T-cell (primary cell): ENCODE measurements at regions not wholly inside any gene's neighbourhood (a gene's known extent, or its start where the extent isn't known, plus 50 kb on each side); places are given as distances from the start of the nearest gene placed in this dataset.

Source experiments
- ATAC-seq, 4 experiments: fragments of 200-7000 bp in 3 of 4; fragments of 150-1000 bp in 1 of 4; cut with Tn5 transposase; replicated peaks in 1 of 4; 1 replicate in 3 of 4; 2 replicates in 1 of 4; pipeline ENCODE4 v1.10.0; 2021; ENCODE audit warnings: moderate library complexity in 3 of 4, mild to moderate bottlenecking in 2 of 4, moderate number of reproducible peaks in 1 of 4
- CTCF ChIA-PET, 2 donors: fragments of 300-600 bp; sonication (Branson Sonifier 250); formaldehyde crosslinking; loops; one replicate each; lab custom pipeline; 2022; ENCODE audit warnings: antibody characterized with exemption in 2 of 2; lab: Charles Lee
- POLR2A ChIA-PET, 2 donors: fragments of 300-600 bp; sonication (Branson Sonifier 250); formaldehyde crosslinking; loops; one replicate each; lab custom pipeline; 2022; ENCODE audit warnings: antibody characterized with exemption in 2 of 2; lab: Charles Lee
- DNase-seq, 35 experiments: peaks; one replicate each; pipeline versions ENCODE4 v3.0.0 to v3.0.0-alpha.2; 2013 to 2023
- H3K27ac ChIP-seq: one replicate; pipeline ENCODE4 v1.5.1; 2013; ENCODE audit warnings: low read length
- H3K27me3 ChIP-seq, 2 experiments: replicated peaks in 1 of 2; 1 replicate in 1 of 2; 2 replicates in 1 of 2; pipeline versions ENCODE4 v1.6.1 to v1.7.0; 2013; ENCODE audit warnings: low read length in 1 of 2, mixed read lengths in 1 of 2; ENCODE audit not compliant: control insufficient read depth in 2 of 2, insufficient read depth in 2 of 2; ENCODE audit errors: extremely low read depth in 1 of 2
- H3K36me3 ChIP-seq, 2 donors: 1 replicate in 1 of 2; 2 replicates in 1 of 2; pipeline versions ENCODE4 v1.6.1 to v1.7.0; 2013; ENCODE audit warnings: low read length in 1 of 2; ENCODE audit not compliant: control insufficient read depth in 2 of 2, insufficient read depth in 1 of 2; ENCODE audit errors: extremely low read depth in 1 of 2
- H3K4me1 ChIP-seq, 2 experiments: 1 replicate in 1 of 2; 2 replicates in 1 of 2; pipeline versions ENCODE4 v1.6.1 to v1.7.0; 2013; ENCODE audit warnings: low read length in 2 of 2, mixed read lengths in 1 of 2; ENCODE audit not compliant: insufficient read depth in 2 of 2, control insufficient read depth in 1 of 2; ENCODE audit errors: extremely low read depth in 1 of 2
- H3K4me3 ChIP-seq, 2 donors: 1 replicate in 1 of 2; 2 replicates in 1 of 2; pipeline versions ENCODE4 v1.5.1 to v1.7.0; 2013; ENCODE audit warnings: mild to moderate bottlenecking in 2 of 2, low read length in 1 of 2, moderate library complexity in 1 of 2; ENCODE audit not compliant: control insufficient read depth in 1 of 2; ENCODE audit errors: extremely low read depth in 1 of 2
- H3K9me3 ChIP-seq: 2 replicates; pipeline ENCODE4 v1.7.0; 2013
- H3K27ac Mint-ChIP-seq, 2 donors: one replicate each; pipeline ENCODE4 v1.8.0; 2020 to 2021; ENCODE audit warnings: mild to moderate bottlenecking in 2 of 2, mixed read lengths in 2 of 2
- H3K27me3 Mint-ChIP-seq, 2 donors: one replicate each; pipeline ENCODE4 v1.8.0; 2021 to 2022; ENCODE audit warnings: mixed read lengths in 2 of 2
- H3K36me3 Mint-ChIP-seq: one replicate; pipeline ENCODE4 v1.8.0; 2021; ENCODE audit warnings: mixed read lengths
- H3K4me1 Mint-ChIP-seq, 3 donors: one replicate each; pipeline ENCODE4 v1.8.0; 2020 to 2022; ENCODE audit warnings: mixed read lengths in 3 of 3, mild to moderate bottlenecking in 1 of 3
- H3K4me3 Mint-ChIP-seq, 3 donors: one replicate each; pipeline ENCODE4 v1.8.0; 2020 to 2022; ENCODE audit warnings: mild to moderate bottlenecking in 3 of 3, mixed read lengths in 3 of 3, moderate library complexity in 3 of 3
- H3K9me3 Mint-ChIP-seq, 3 donors: one replicate each; pipeline ENCODE4 v1.8.0; 2020 to 2022; ENCODE audit warnings: mixed read lengths in 3 of 3
- WGBS: methylation state at CpG from one replicate; pipeline ENCODE4 v1.1.5; 2013; ENCODE audit warnings: missing lambda C conversion rate; ENCODE audit not compliant: insufficient coverage; 5-methylcytosine and 5-hydroxymethylcytosine counted together

DNA sequence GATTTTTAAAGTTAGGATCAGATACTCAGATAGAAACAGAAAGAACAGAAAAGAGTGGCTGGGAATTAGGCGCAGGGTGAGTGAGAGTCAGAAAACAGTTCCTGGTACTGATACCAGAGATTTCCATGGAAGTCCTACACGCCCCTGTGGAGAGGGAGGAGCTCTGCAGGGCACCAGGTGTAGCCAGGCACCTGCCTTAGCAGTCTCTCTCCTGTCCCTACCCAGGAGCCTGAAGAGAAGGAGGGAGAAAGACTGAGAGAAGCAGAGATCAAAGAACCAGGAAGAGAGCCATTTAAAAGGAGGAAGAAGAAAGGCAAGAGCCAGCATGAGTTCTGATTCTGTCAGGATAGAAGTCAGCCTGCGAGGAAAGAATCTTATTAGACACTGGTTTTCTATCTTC, 65.0 kb downstream of the CBLN1 start:
- no peak for ATAC-seq
- no peaks in the 10 kb centered on the region for H3K4me1 ChIP-seq
- CTCF ChIA-PET, result no interaction called here
- no peak overlapping the region for H3K4me3 ChIP-seq
- no peaks in the 10 kb centered on the region for H3K27me3 ChIP-seq
- Mint-ChIP-seq H3K27me3 (peaks cover 0 to 4% of the 10 kb centered on the region in 2 donors), H3K36me3 (no peaks in the 10 kb centered on the region), H3K27ac (no peak overlapping the region), H3K4me1 (no peaks in the 10 kb centered on the region), H3K9me3 (peaks cover 0 to 3% (median 2%) of the 10 kb centered on the region in 3 donors), H3K4me3 (no peak overlapping the region)
- H3K36me3 ChIP-seq, result no peaks in the 10 kb centered on the region
- WGBS, result 100% methylated on average over 1 of the region's 3 CpGs
- no peak for DNase-seq
- H3K9me3 ChIP-seq, result no peaks in the 10 kb centered on the region
- POLR2A ChIA-PET, result no interaction called here
- H3K27ac ChIP-seq, result no peak overlapping the region

DNA sequence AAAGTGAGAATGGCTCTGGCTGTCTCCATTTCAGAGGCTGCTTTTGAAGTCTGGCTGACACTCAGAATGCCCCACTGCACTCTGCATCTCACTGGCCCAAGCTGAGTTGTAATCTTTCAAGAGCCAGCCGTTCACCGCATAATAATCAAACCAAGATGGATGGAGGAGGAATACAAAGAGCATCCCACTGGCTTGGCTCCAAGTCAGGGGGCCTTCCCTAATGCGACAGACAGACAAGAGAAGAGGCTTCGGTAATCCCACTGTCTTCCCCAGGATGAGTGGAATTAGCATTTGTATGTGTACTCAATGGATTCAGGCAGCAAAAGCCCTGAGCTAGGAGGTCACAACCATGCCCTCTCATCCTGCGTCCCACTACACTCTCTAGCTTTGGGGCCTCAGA, 68.0 kb downstream of the CBLN1 start:
- no peaks in the 10 kb centered on the region for H3K27me3 ChIP-seq
- POLR2A ChIA-PET, result no interaction called here
- no peak for DNase-seq

DNA sequence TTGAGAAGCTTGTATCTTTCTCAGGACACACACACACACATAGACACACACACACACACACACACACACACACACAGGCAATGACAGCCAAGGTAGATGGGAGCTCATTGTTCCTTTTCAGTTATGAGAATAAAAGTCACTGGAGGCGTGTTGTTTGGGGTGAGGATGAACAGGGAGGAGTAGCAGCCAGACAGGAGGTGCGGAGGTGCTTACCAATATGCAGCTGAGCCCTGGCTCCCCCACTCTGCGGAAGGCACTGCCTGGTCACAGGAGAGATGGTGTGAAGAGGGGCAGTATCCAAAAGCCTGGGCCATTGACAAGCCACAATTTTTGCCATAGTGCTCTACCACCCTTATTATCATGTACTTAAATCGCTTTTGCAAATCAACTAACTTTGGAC, 77.4 kb downstream of the CBLN1 start:
- Mint-ChIP-seq H3K27me3 (no peaks in the 10 kb centered on the region), H3K27ac (no peak overlapping the region), H3K36me3 (no peaks in the 10 kb centered on the region), H3K9me3 (no peaks in the 10 kb centered on the region), H3K4me1 (no peaks in the 10 kb centered on the region), H3K4me3 (no peak overlapping the region)
- DNase-seq (no peak), ATAC-seq (no peak)
- peaks cover 0 to 5% of the 10 kb centered on the region in 2 experiments for H3K27me3 ChIP-seq
- ChIA-PET CTCF (interaction anchor here in 1 of 2 donors (0.6 kb wide), 1 partner anchor 687 kb away, joined by 3 read pairs; no protein-coding TSS in a partner anchor), POLR2A (interaction anchor here in 1 of 2 donors (0.5 kb wide), 1 partner anchor 131 kb away, joined by 3 read pairs; no protein-coding TSS in a partner anchor)
- 70% methylated on average over 2 of the region's 4 CpGs for WGBS
- no peaks in the 10 kb centered on the region for H3K9me3 ChIP-seq
- H3K4me1 ChIP-seq, result no peaks in the 10 kb centered on the region
- H3K4me3 ChIP-seq, result no peak overlapping the region
- H3K27ac ChIP-seq, result no peak overlapping the region
- H3K36me3 ChIP-seq, result no peaks in the 10 kb centered on the region

More for the DNA sequence above, 68.0 kb downstream of the CBLN1 start:
- Mint-ChIP-seq H3K4me1 (no peaks in the 10 kb centered on the region), H3K27ac (no peak overlapping the region), H3K4me3 (no peak overlapping the region), H3K9me3 (peaks cover 0 to 2% (median 0%) of the 10 kb centered on the region in 3 donors), H3K36me3 (no peaks in the 10 kb centered on the region), H3K27me3 (peaks cover 0 to under 1% of the 10 kb centered on the region in 2 donors)
- no peaks in the 10 kb centered on the region for H3K4me1 ChIP-seq
- no CpG with 5 or more reads among the region's 5 CpGs for WGBS
- CTCF ChIA-PET, result no interaction called here
- H3K27ac ChIP-seq, result no peak overlapping the region
- no peaks in the 10 kb centered on the region for H3K36me3 ChIP-seq
- H3K4me3 ChIP-seq, result no peak overlapping the region
- H3K9me3 ChIP-seq, result no peaks in the 10 kb centered on the region
- no peak for ATAC-seq

DNA sequence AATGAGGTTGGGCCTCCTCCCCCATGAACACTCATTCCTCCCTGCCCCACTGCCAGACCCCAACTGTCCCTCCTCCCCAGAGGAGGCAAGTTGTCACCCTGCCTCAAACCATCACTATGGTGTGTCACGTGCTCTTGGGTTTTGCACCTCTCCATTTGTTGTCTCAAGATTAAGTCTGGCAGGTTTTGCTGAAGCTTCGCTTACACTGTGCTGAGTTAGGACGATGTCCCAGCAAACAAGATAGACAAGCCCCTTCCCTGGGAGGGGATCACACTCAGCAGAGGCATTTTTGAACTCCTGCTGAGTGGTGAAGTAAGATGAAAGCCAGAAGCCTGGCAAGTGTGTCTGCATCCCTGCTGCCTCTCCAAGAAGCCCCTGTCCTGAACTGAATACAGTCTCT, 78.3 kb downstream of the CBLN1 start:
- Histone ChIP-seq H3K27ac (no peak overlapping the region), H3K27me3 (peaks cover 0 to 5% of the 10 kb centered on the region in 2 experiments), H3K4me1 (no peaks in the 10 kb centered on the region), H3K4me3 (no peak overlapping the region), H3K36me3 (no peaks in the 10 kb centered on the region), H3K9me3 (no peaks in the 10 kb centered on the region)
- 0% methylated on average over 1 of the region's 3 CpGs for WGBS
- no peak overlapping the region for H3K27ac Mint-ChIP-seq
- H3K27me3 Mint-ChIP-seq, result no peaks in the 10 kb centered on the region
- no peak overlapping the region for H3K4me3 Mint-ChIP-seq
- no peak for ATAC-seq
- ChIA-PET CTCF (no interaction called here), POLR2A (interaction anchor here in 1 of 2 donors (0.5 kb wide), 1 partner anchor 132 kb away, joined by 3 read pairs; no protein-coding TSS in a partner anchor)
- no peak for DNase-seq
- no peaks in the 10 kb centered on the region for H3K4me1 Mint-ChIP-seq
- H3K9me3 Mint-ChIP-seq, result no peaks in the 10 kb centered on the region
- H3K36me3 Mint-ChIP-seq, result no peaks in the 10 kb centered on the region

DNA sequence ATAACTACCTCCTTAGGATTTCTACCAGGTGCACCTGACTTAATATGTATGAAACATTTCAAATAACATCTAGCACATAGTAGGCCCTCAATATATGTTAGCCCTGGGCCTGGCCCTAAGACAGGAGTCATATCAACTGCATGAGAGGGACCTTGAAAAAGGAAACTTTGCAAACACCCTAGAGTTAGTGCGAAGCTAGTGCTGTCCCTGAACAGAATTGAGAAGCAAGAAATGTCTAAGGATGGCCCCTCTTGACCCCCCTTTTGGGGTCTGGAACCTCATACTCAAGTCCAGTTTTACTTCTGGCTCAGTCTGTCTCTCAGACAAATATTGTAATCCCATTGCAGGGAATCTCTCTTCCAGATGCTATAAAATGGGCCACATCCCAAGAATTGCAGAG, 80.5 kb downstream of the CBLN1 start:
- CTCF ChIA-PET, result no interaction called here

DNA sequence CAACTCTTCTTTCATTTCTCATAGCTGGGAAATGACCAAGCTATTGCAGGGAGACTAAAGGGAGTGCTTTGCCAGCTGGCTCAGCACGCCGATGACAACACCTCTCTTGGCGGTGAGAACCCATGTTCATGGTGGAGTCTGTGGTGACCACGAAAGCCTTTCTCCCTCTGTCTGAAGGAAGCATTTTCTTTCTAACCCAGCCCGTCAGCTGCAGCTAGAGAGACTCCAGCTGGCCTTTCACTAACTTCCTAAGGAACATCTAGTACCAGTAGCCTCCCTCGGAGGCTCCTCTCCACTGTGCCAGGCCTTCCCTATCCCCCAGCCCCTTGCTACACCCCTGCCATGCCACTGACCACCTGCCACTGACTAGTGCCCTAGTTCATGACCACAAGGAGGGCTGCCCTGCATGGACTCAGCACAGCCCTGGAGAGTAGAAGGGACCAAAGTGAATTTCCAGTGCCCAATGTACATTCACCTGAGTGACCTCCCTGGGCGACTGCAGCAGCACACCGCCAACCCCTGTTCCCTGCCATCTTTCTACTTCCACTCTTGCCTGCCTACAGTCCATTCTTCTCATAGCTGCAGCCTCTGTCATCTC, 81.3 kb downstream of the CBLN1 start:
- ATAC-seq (no peak), DNase-seq (no peak)
- no peaks in the 10 kb centered on the region for H3K27me3 Mint-ChIP-seq
- ChIA-PET POLR2A (interaction anchor here in 1 of 2 donors (0.6 kb wide), 1 partner anchor 20 kb away, joined by 4 read pairs; no protein-coding TSS in a partner anchor), CTCF (no interaction called here)
- H3K4me3 Mint-ChIP-seq, result no peak overlapping the region
- Histone ChIP-seq H3K9me3 (no peaks in the 10 kb centered on the region), H3K27ac (no peak overlapping the region), H3K4me1 (no peaks in the 10 kb centered on the region), H3K27me3 (peaks cover 0 to 5% of the 10 kb centered on the region in 2 experiments), H3K4me3 (no peak overlapping the region), H3K36me3 (no peaks in the 10 kb centered on the region)
- no peak overlapping the region for H3K27ac Mint-ChIP-seq
- peaks cover 0 to 2% (median 0%) of the 10 kb centered on the region in 3 donors for H3K9me3 Mint-ChIP-seq
- no peaks in the 10 kb centered on the region for H3K36me3 Mint-ChIP-seq
- 74% methylated on average over 6 of the region's 8 CpGs for whole genome bisulfite sequencing
- no peaks in the 10 kb centered on the region for H3K4me1 Mint-ChIP-seq

More for the DNA sequence above, 80.5 kb downstream of the CBLN1 start:
- H3K4me1 ChIP-seq, result no peaks in the 10 kb centered on the region
- 79% methylated on average over 1 of the region's 1 CpG for WGBS
- ATAC-seq (no peak), DNase-seq (no peak)
- no peaks in the 10 kb centered on the region for H3K27me3 Mint-ChIP-seq
- POLR2A ChIA-PET, result no interaction called here
- H3K27ac Mint-ChIP-seq, result no peak overlapping the region
- H3K4me3 Mint-ChIP-seq, result no peak overlapping the region
- H3K4me3 ChIP-seq, result no peak overlapping the region
- H3K27ac ChIP-seq, result no peak overlapping the region
- H3K27me3 ChIP-seq, result peaks cover 0 to 5% of the 10 kb centered on the region in 2 experiments
- H3K9me3 ChIP-seq, result no peaks in the 10 kb centered on the region
- no peaks in the 10 kb centered on the region for H3K36me3 Mint-ChIP-seq
- H3K9me3 Mint-ChIP-seq, result peaks cover 0 to 2% (median 0%) of the 10 kb centered on the region in 3 donors
- no peaks in the 10 kb centered on the region for H3K4me1 Mint-ChIP-seq
- H3K36me3 ChIP-seq, result no peaks in the 10 kb centered on the region
